Transverse colon (tissue), 4 donors: ENCODE measurements at regions not wholly inside any gene's neighbourhood (a gene's known extent, or its start where the extent isn't known, plus 50 kb on each side); places are given as distances from the start of the nearest gene placed in this dataset.

Experiments
- CTCF ChIP-seq, 5 experiments: fragments of 200-600 bp in 3 of 5; fragments of 450-650 bp in 2 of 5; sonication (generic) in 3 of 5; IDR thresholded peaks; 1 replicate in 2 of 5; 2 replicates in 3 of 5; pipeline ENCODE4 v1.5.1; 2016 to 2017; ENCODE audit warnings: antibody characterized with exemption in 5 of 5, inconsistent platforms in 3 of 5, mild to moderate bottlenecking in 2 of 5, moderate library complexity in 1 of 5
- EP300 ChIP-seq: sonication (generic); formaldehyde crosslinking; IDR thresholded peaks from one replicate; pipeline ENCODE4 v1.6.1; 2017; ENCODE audit warnings: antibody characterized with exemption, low read depth
- POLR2AphosphoS5 ChIP-seq, 3 donors: sonication (generic); formaldehyde crosslinking; IDR thresholded peaks; one replicate each; pipeline ENCODE4 v1.6.1; 2016; ENCODE audit warnings: antibody characterized with exemption in 3 of 3

- no peak for TF ChIP-seq CTCF (IDR thresholded peaks at IDR 0.05)
- TF ChIP-seq POLR2AphosphoS5 (IDR thresholded peaks at IDR 0.05) = no peak
- no peak for TF ChIP-seq EP300
These were observed 298.4 kb downstream of the MAP2K6 start for GRCh38 chr17:69712801-69713311.
